CD4-positive, alpha-beta T cell (primary cell): ENCODE measurements at regions not wholly inside any gene's neighbourhood (a gene's known extent, or its start where the extent isn't known, plus 50 kb on each side); places are given as distances from the start of the nearest gene placed in this dataset.

Experiments
- ATAC-seq: fragments of 200-7000 bp; cut with Tn5 transposase; one replicate; pipeline ENCODE4 v1.10.0; 2022; ENCODE audit warnings: mild to moderate bottlenecking; ENCODE audit not compliant: poor library complexity
- CTCF ChIA-PET: fragments of 350-600 bp; sonication (Branson Sonifier 250); formaldehyde crosslinking; loops from one replicate; lab custom pipeline; 2021; ENCODE audit warnings: antibody characterized with exemption, inconsistent platforms; lab: Charles Lee
- POLR2A ChIA-PET: fragments of 350-600 bp; sonication (Branson Sonifier 250); formaldehyde crosslinking; loops from one replicate; lab custom pipeline; 2021; ENCODE audit warnings: antibody characterized with exemption, inconsistent platforms; lab: Charles Lee
- DNase-seq, 14 experiments: peaks; one replicate each; pipeline ENCODE4 v3.0.0-alpha.2; 2013 to 2020; ENCODE audit warnings: mixed read lengths in 2 of 14
- H3K27ac ChIP-seq, 2 donors: one replicate each; pipeline versions ENCODE4 v1.5.1 to v1.7.0; 2013; ENCODE audit warnings: low read length in 2 of 2, low read depth in 1 of 2, mild to moderate bottlenecking in 1 of 2
- H3K27me3 ChIP-seq, 2 experiments: 1 replicate in 1 of 2; 2 replicates in 1 of 2; pipeline versions ENCODE4 v1.6.1 to v1.7.0; 2013; ENCODE audit warnings: low read length in 2 of 2, control low read depth in 1 of 2, mild to moderate bottlenecking in 1 of 2, moderate library complexity in 1 of 2; ENCODE audit not compliant: insufficient read depth in 2 of 2, control insufficient read depth in 1 of 2
- H3K36me3 ChIP-seq: one replicate; pipeline ENCODE4 v1.6.1; 2013; ENCODE audit warnings: low read length, control low read depth; ENCODE audit not compliant: insufficient read depth
- H3K4me1 ChIP-seq: one replicate; pipeline ENCODE4 v1.6.1; 2013; ENCODE audit warnings: low read length, control low read depth; ENCODE audit not compliant: insufficient read depth
- H3K4me3 ChIP-seq: one replicate; pipeline ENCODE4 v1.5.1; 2013; ENCODE audit warnings: mild to moderate bottlenecking, low read length, moderate library complexity
- H3K9me3 ChIP-seq, 2 experiments: 1 replicate in 1 of 2; 2 replicates in 1 of 2; pipeline versions ENCODE4 v1.6.1 to v1.7.0; 2013; ENCODE audit warnings: low read length in 2 of 2, mild to moderate bottlenecking in 2 of 2, control low read depth in 1 of 2, moderate library complexity in 1 of 2; ENCODE audit not compliant: control insufficient read depth in 1 of 2, insufficient read depth in 1 of 2
- H3K27ac Mint-ChIP-seq: one replicate; pipeline ENCODE4 v1.8.0; 2020; ENCODE audit warnings: mixed read lengths
- H3K27me3 Mint-ChIP-seq: one replicate; pipeline ENCODE4 v1.8.0; 2021; ENCODE audit warnings: mixed read lengths
- H3K36me3 Mint-ChIP-seq: one replicate; pipeline ENCODE4 v1.8.0; 2021; ENCODE audit warnings: low read depth, mixed read lengths
- H3K4me1 Mint-ChIP-seq: one replicate; pipeline ENCODE4 v1.8.0; 2021; ENCODE audit warnings: low read depth, mixed read lengths
- H3K4me3 Mint-ChIP-seq: one replicate; pipeline ENCODE4 v1.8.0; 2020; ENCODE audit warnings: mild to moderate bottlenecking, mixed read lengths
- H3K9me3 Mint-ChIP-seq: one replicate; pipeline ENCODE4 v1.8.0; 2020; ENCODE audit warnings: mixed read lengths
- CTCF ChIP-seq: fragments of 200-600 bp; IDR thresholded peaks from one replicate; pipeline ENCODE4 v1.8.0; 2022; ENCODE audit warnings: antibody characterized with exemption, mild to moderate bottlenecking
- intact Hi-C, 2 experiments: fragments of 100-400 bp; cut with DNase I in 1 of 2; cut with micrococcal nuclease in 1 of 2; formaldehyde crosslinking; loops; one replicate each; pipeline versions ENCODE4 v1.15.1 to v1.9.0; 2023 to 2025; cut with DNase I, micrococcal nuclease

GRCh38 chr4:29708473-29708872 is 1011.7 kb upstream of the PCDH7 start:
- Histone ChIP-seq H3K4me1 (no peaks in the 10 kb centered on the region), H3K27ac (no peak overlapping the region), H3K36me3 (no peaks in the 10 kb centered on the region), H3K27me3 (no peaks in the 10 kb centered on the region), H3K9me3 (peaks cover 4 to 7% of the 10 kb centered on the region in 2 experiments), H3K4me3 (no peak overlapping the region)
- DNase-seq, result no peak
- Mint-ChIP-seq H3K27ac (no peak overlapping the region), H3K9me3 (peaks cover 16% of the 10 kb centered on the region), H3K27me3 (no peaks in the 10 kb centered on the region), H3K36me3 (no peaks in the 10 kb centered on the region), H3K4me3 (no peak overlapping the region), H3K4me1 (no peaks in the 10 kb centered on the region)
- no peak for ATAC-seq
- no peak for TF ChIP-seq CTCF
- POLR2A ChIA-PET, result no interaction called here
- CTCF ChIA-PET, result no interaction called here
- intact Hi-C loops, result no loop called here

- Histone ChIP-seq H3K4me1 (no peaks in the 10 kb centered on the region), H3K27ac (no peak overlapping the region), H3K4me3 (no peak overlapping the region), H3K9me3 (peaks cover 4 to 7% of the 10 kb centered on the region in 2 experiments), H3K36me3 (no peaks in the 10 kb centered on the region), H3K27me3 (no peaks in the 10 kb centered on the region)
- Mint-ChIP-seq H3K4me1 (no peaks in the 10 kb centered on the region), H3K36me3 (no peaks in the 10 kb centered on the region), H3K27ac (no peak overlapping the region), H3K9me3 (peaks cover 15% of the 10 kb centered on the region), H3K4me3 (no peak overlapping the region), H3K27me3 (no peaks in the 10 kb centered on the region)
- ChIA-PET POLR2A (no interaction called here), CTCF (no interaction called here)
- intact Hi-C loops, result no loop called here
- DNase-seq, result no peak
- no peak for ATAC-seq
- TF ChIP-seq CTCF, result no peak
Measured at GRCh38 chr4:29710519-29710918, 1009.6 kb upstream of the PCDH7 start.

GRCh38 chr4:29711226-29711625 is 1008.9 kb upstream of the PCDH7 start:
- CTCF ChIA-PET, result no interaction called here
- POLR2A ChIA-PET, result no interaction called here
- H3K27ac Mint-ChIP-seq, result no peak overlapping the region
- no peak overlapping the region for H3K4me3 ChIP-seq
- peaks cover 4 to 6% of the 10 kb centered on the region in 2 experiments for H3K9me3 ChIP-seq
- intact Hi-C loops, result no loop called here
- no peak overlapping the region for H3K27ac ChIP-seq
- H3K4me1 Mint-ChIP-seq, result no peaks in the 10 kb centered on the region
- no peak for DNase-seq
- H3K4me3 Mint-ChIP-seq, result no peak overlapping the region
- H3K27me3 ChIP-seq, result no peaks in the 10 kb centered on the region
- H3K27me3 Mint-ChIP-seq, result no peaks in the 10 kb centered on the region
- H3K9me3 Mint-ChIP-seq, result peaks cover 11% of the 10 kb centered on the region
- H3K36me3 Mint-ChIP-seq, result no peaks in the 10 kb centered on the region
- no peak for ATAC-seq
- H3K4me1 ChIP-seq, result no peaks in the 10 kb centered on the region
- TF ChIP-seq CTCF, result no peak
- H3K36me3 ChIP-seq, result no peaks in the 10 kb centered on the region
